Peyer's patch (tissue), 4 donors: ENCODE measurements at regions not wholly inside any gene's neighbourhood (a gene's known extent, or its start where the extent isn't known, plus 50 kb on each side); places are given as distances from the start of the nearest gene placed in this dataset.
"Not testable (repeated sequence)": the region's sequence is repeated elsewhere in the genome, so short reads cannot be mapped to it uniquely, and the experiment has no call there.

Source experiments
- CTCF ChIP-seq, 6 experiments: fragments of 450-650 bp in 4 of 6; fragments of 200-600 bp in 2 of 6; sonication (generic) in 1 of 6; IDR thresholded peaks; one replicate each; pipeline ENCODE4 v1.5.1; 2017 to 2019; ENCODE audit warnings: antibody characterized with exemption in 6 of 6, mild to moderate bottlenecking in 3 of 6, moderate library complexity in 1 of 6
- POLR2A ChIP-seq, 2 donors: fragments of 450-650 bp; IDR thresholded peaks; one replicate each; pipeline ENCODE4 v1.5.1; 2017; ENCODE audit warnings: antibody characterized with exemption in 2 of 2, mild to moderate bottlenecking in 2 of 2, moderate library complexity in 2 of 2

DNA sequence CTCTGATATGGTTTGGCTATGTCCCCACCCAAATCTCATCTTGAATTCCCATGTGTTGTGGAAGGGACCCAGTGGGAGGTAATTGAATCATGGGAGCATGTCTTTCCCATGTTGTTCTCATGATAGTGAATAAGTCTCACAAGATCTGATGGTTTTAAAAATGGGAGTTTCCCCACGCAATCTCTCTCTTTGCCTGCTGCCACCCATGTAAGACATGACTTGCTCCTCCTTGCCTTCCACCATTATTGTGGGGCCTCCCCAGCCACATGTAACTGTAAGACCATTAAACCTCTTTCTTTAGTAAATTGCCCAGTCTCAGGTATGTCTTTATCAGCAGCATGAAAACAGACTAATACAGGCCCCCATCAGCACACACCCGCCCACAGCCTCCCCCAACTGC lies 356.0 kb upstream of the POU5F2 start:
- not testable (repeated sequence) for TF ChIP-seq CTCF, POLR2A (IDR thresholded peaks at IDR 0.05)
